ENCODE measurements at regions not wholly inside any gene's neighbourhood (a gene's known extent, or its start where the extent isn't known, plus 50 kb on each side); places are given as distances from the start of the nearest gene placed in this dataset.
"Not testable (repeated sequence)": the region's sequence is repeated elsewhere in the genome, so short reads cannot be mapped to it uniquely, and the experiment has no call there.

DNA sequence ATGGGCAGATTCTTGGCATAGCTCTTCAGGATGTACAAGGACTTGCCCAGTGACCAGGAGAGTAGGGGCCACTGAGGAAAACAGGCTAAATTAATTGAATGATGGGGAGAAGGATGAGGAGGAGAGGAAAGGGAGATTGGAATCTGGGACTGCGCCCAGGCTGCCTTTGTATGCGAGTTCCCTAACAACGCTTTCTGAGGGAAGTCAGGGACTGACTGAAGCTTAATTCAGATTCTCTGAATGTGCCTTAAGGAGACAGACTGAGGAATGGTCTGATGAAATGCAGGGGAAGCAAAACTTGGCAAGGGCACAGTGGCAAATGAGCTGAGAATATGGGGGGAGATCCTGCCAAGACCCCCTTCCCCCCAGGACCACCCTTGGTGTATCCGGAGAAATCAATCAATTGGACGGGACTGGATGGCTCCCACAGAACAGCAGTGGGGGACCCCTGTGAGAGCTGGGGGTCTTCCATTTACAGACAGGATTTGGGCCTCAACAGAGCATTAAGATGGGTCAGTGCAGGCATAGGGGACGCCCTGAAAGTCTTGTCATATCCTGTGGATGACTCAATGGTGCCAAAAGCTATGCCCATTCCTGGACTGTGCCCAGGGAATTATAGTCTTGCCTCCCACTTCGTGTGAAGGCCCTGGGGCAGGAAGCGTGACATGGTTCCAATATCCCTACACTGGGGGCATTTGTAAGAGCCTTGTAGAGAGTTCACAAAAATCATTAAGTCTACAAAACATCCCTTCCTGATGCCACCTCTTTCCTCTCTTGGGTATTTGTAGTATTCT, 215.5 kb upstream of the TNC start:
- ATAC-seq, result no peak
- no peaks in the 10 kb centered on the region for H3K36me3 ChIP-seq
- no peak overlapping the region for H3K27ac ChIP-seq
- TF ChIP-seq POLR2AphosphoS5 (IDR thresholded peaks at IDR 0.05) (no peak), CTCF (IDR thresholded peaks at IDR 0.05) (no peak), POLR2A (IDR thresholded peaks at IDR 0.05) (no peak), EP300 (IDR thresholded peaks at IDR 0.05) (no peak)
- H3K9me3 ChIP-seq, result peaks cover 0 to 12% (median 0%) of the 10 kb centered on the region in 3 donors
- H3K27me3 ChIP-seq, result no peaks in the 10 kb centered on the region
- WGBS, 2 donors (ENCODE audit: low coverage in 1 of 2), result 88% methylated on average over 7 of the region's 8 CpGs; no CpG with 5 or more reads in 1 of the 2 donors
- H3K4me1 ChIP-seq, result peaks cover 0 to 5% (median 4%) of the 10 kb centered on the region in 3 donors
- no peak overlapping the region for H3K4me3 ChIP-seq

GRCh38 chr9:115335439-115335838, 217.5 kb upstream of the TNC start:
- WGBS, 2 donors (ENCODE audit: low coverage in 1 of 2), result 85 to 94% methylated on average over 3 to 5 of the region's 5 CpGs
- no peak for TF ChIP-seq POLR2AphosphoS5 (IDR thresholded peaks at IDR 0.05)
- TF ChIP-seq CTCF (IDR thresholded peaks at IDR 0.05), result no peak
- no peak for TF ChIP-seq EP300 (IDR thresholded peaks at IDR 0.05)
- TF ChIP-seq POLR2A (IDR thresholded peaks at IDR 0.05), result no peak
- H3K9me3 ChIP-seq, result peaks cover 0 to 12% (median 0%) of the 10 kb centered on the region in 3 donors
- H3K4me1 ChIP-seq, result no peaks in the 10 kb centered on the region
- no peak for ATAC-seq
- H3K4me3 ChIP-seq, result no peak overlapping the region
- no peak overlapping the region for H3K27ac ChIP-seq
- H3K36me3 ChIP-seq, result no peaks in the 10 kb centered on the region
- no peaks in the 10 kb centered on the region for H3K27me3 ChIP-seq

DNA sequence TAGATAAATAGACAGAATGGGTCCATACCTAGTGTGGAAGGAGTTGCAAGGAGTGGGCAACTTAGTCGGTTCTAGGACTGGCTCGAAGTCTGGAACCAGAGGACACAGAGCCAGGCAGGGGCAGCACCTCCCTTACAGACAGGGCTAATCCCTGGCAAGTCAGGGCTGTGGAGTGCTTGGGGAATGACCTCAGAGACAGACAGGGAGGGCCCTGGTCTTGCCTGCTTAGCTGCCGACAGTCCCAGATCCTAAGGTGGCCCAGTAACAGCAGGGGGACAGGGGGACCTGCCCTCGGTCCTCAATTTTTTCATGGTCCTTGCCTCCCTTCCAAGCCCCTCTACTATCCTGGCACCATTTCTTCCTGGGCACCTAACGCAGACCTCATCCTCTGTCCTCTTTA, 222.4 kb upstream of the TNC start:
- no peaks in the 10 kb centered on the region for H3K36me3 ChIP-seq
- TF ChIP-seq POLR2A (IDR thresholded peaks at IDR 0.05), result no peak
- no peak for TF ChIP-seq CTCF (IDR thresholded peaks at IDR 0.05)
- TF ChIP-seq EP300 (IDR thresholded peaks at IDR 0.05), result no peak
- no peak for TF ChIP-seq POLR2AphosphoS5 (IDR thresholded peaks at IDR 0.05)
- H3K27ac ChIP-seq, result no peak overlapping the region
- H3K27me3 ChIP-seq, result no peaks in the 10 kb centered on the region
- H3K4me3 ChIP-seq, result no peak overlapping the region
- ATAC-seq, result no peak
- H3K9me3 ChIP-seq, result peaks cover 0 to 11% (median 0%) of the 10 kb centered on the region in 3 donors
- H3K4me1 ChIP-seq, result peaks cover 0 to 10% (median 0%) of the 10 kb centered on the region in 3 donors
- 74 to 100% methylated on average over 3 to 4 of the region's 5 CpGs for WGBS, 2 donors (ENCODE audit: low coverage in 1 of 2)

GRCh38 chr9:115341426-115341825, 223.5 kb upstream of the TNC start:
- H3K27me3 ChIP-seq, result no peaks in the 10 kb centered on the region
- ATAC-seq, result peak; percentile 77
- H3K4me1 ChIP-seq, result peaks cover 0 to 10% (median 0%) of the 10 kb centered on the region in 3 donors
- no peaks in the 10 kb centered on the region for H3K9me3 ChIP-seq
- WGBS, 2 donors (ENCODE audit: low coverage in 1 of 2), result 36% methylated on average over 3 of the region's 3 CpGs
- TF ChIP-seq CTCF (IDR thresholded peaks at IDR 0.05) (no peak), POLR2A (IDR thresholded peaks at IDR 0.05) (no peak), POLR2AphosphoS5 (IDR thresholded peaks at IDR 0.05) (no peak), EP300 (IDR thresholded peaks at IDR 0.05) (no peak)
- H3K27ac ChIP-seq, result no peak overlapping the region
- no peaks in the 10 kb centered on the region for H3K36me3 ChIP-seq
- no peak overlapping the region for H3K4me3 ChIP-seq

DNA sequence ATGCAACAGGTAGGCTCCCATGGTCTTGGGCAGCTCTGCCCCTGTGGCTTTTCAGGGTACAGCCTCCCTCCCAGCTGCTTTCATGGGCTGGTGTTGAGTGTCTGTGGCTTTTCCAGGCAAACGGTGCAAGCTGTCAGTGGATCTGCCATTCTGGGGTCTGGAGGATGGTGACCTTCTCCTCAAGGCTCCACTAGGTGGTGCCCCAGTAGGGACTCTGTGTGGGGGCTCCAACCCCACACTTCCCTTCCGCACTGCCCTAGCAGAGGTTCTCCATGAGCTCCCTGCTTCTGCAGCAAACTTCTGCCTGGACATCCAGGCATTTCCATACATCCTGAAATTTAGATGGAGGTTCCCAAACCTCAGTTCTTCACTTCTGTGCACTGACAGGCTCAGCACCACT, 229.8 kb upstream of the TNC start:
- H3K36me3 ChIP-seq, H3K27me3 ChIP-seq, H3K27ac ChIP-seq, ATAC-seq, H3K4me3 ChIP-seq, H3K4me1 ChIP-seq: not testable (repeated sequence)
- H3K9me3 ChIP-seq, result peaks cover 0 to 13% (median 0%) of the 10 kb centered on the region in 3 donors
- WGBS, 2 donors (ENCODE audit: low coverage in 1 of 2), result 100% methylated on average over 1 of the region's 2 CpGs; no CpG with 5 or more reads in 1 of the 2 donors

DNA sequence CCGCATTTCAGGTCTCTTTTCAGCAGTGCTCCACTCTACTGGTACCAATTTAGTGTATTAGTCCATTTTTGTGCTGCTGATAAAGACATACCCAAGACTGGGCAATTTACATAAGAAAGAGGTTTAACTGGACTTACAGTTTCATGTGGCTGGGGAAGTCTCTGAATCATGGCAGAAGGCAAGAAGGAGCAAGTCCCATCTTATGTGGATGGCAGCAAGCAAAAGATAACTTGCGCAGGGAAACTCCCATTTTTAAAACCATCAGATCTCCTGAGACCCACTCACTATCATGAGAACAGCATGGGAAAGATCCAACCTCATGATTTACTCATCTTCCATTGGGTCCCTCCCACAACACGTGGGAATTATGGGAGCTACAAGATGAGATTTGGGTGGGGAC, 231.0 kb upstream of the TNC start:
- H3K27ac ChIP-seq, H3K36me3 ChIP-seq, H3K4me3 ChIP-seq, H3K4me1 ChIP-seq, H3K27me3 ChIP-seq, ATAC-seq: not testable (repeated sequence)
- peaks cover 0 to 13% (median 0%) of the 10 kb centered on the region in 3 donors for H3K9me3 ChIP-seq
- WGBS, 2 donors (ENCODE audit: low coverage in 1 of 2), result 96 to 100% methylated on average over 1 to 3 of the region's 3 CpGs
